GM23338 (cell line): ENCODE measurements at regions not wholly inside any gene's neighbourhood (a gene's known extent, or its start where the extent isn't known, plus 50 kb on each side); places are given as distances from the start of the nearest gene placed in this dataset.

Experiments used
- ATAC-seq: fragments of 200-7000 bp; cut with Tn5 transposase; 3 replicates; pipeline ENCODE4 v1.9.1; 2020
- DNase-seq: peaks from one replicate; pipeline ENCODE4 v3.0.0-alpha.2; 2015; ENCODE audit warnings: low spot score
- H2AFZ ChIP-seq: fragments of 200-600 bp; sonication (generic); 2 replicates; pipeline ENCODE4 v1.8.0; 2016; ENCODE audit warnings: antibody characterized with exemption, mild to moderate bottlenecking, moderate library complexity
- H3F3A ChIP-seq: fragments of 200-600 bp; sonication (generic); replicated peaks from 2 replicates; pipeline ENCODE4 v1.8.0; 2017; ENCODE audit warnings: antibody characterized with exemption, mixed run types, low read depth
- H3K27ac ChIP-seq: fragments of 200-600 bp; sonication (generic); 2 replicates; pipeline ENCODE4 v1.6.1; 2016; ENCODE audit warnings: low read depth
- H3K27me3 ChIP-seq: fragments of 200-600 bp; sonication (generic); 2 replicates; pipeline ENCODE4 v1.8.0; 2016; ENCODE audit warnings: mild to moderate bottlenecking, mixed run types, moderate library complexity; ENCODE audit not compliant: insufficient read depth
- H3K36me3 ChIP-seq: fragments of 200-600 bp; sonication (generic); 2 replicates; pipeline ENCODE4 v1.8.0; 2016; ENCODE audit warnings: mild to moderate bottlenecking; ENCODE audit not compliant: insufficient read depth
- H3K4me1 ChIP-seq: fragments of 200-600 bp; sonication (generic); 2 replicates; pipeline ENCODE4 v1.8.0; 2016; ENCODE audit warnings: mild to moderate bottlenecking, moderate library complexity; ENCODE audit not compliant: insufficient read depth
- H3K4me2 ChIP-seq: fragments of 200-600 bp; sonication (generic); 2 replicates; pipeline ENCODE4 v1.7.1; 2017; ENCODE audit warnings: mixed run types
- H3K4me3 ChIP-seq: fragments of 200-600 bp; sonication (generic); 2 replicates; pipeline ENCODE4 v1.6.1; 2016; ENCODE audit warnings: mixed run types
- H3K79me2 ChIP-seq: fragments of 200-600 bp; sonication (generic); replicated peaks from 2 replicates; pipeline ENCODE4 v1.8.0; 2017; ENCODE audit warnings: mild to moderate bottlenecking; ENCODE audit not compliant: insufficient read depth
- H3K9me2 ChIP-seq: fragments of 200-600 bp; sonication (generic); 2 replicates; pipeline ENCODE4 v1.8.0; 2017; ENCODE audit not compliant: insufficient read depth
- H4K20me1 ChIP-seq: fragments of 200-600 bp; sonication (generic); replicated peaks from 2 replicates; pipeline ENCODE4 v1.8.0; 2017; ENCODE audit warnings: mild to moderate bottlenecking; ENCODE audit not compliant: insufficient read depth
- H3K27ac Mint-ChIP-seq: 2 replicates; pipeline ENCODE4 v1.8.0; 2020; ENCODE audit warnings: inconsistent platforms, mild to moderate bottlenecking, moderate library complexity, mixed read lengths
- H3K27me3 Mint-ChIP-seq: 3 replicates; pipeline ENCODE4 v1.8.0; 2022; ENCODE audit warnings: low read depth, mild to moderate bottlenecking, moderate library complexity, mixed read lengths, inconsistent platforms; ENCODE audit not compliant: insufficient read depth, poor library complexity
- H3K36me3 Mint-ChIP-seq: 3 replicates; pipeline ENCODE4 v1.8.0; 2021; ENCODE audit warnings: low read depth, mild to moderate bottlenecking, inconsistent platforms, moderate library complexity, mixed read lengths
- H3K4me1 Mint-ChIP-seq: 3 replicates; pipeline ENCODE4 v1.8.0; 2020; ENCODE audit warnings: mild to moderate bottlenecking, inconsistent platforms, mixed read lengths
- H3K4me3 Mint-ChIP-seq: 3 replicates; pipeline ENCODE4 v1.8.0; 2021; ENCODE audit warnings: moderate library complexity, mild to moderate bottlenecking, inconsistent platforms, mixed read lengths
- H3K9me3 Mint-ChIP-seq: 3 replicates; pipeline ENCODE4 v1.8.0; 2020; ENCODE audit warnings: moderate library complexity, mild to moderate bottlenecking, inconsistent platforms, mixed read lengths
- CREB1 ChIP-seq: fragments of 250-450 bp; sonication (Bioruptor Pico); IDR thresholded peaks from 2 replicates; pipeline ENCODE4 v1.5.0; 2020; ENCODE audit warnings: low read depth, mild to moderate bottlenecking, moderate library complexity
- EZH2 ChIP-seq: fragments of 200-600 bp; sonication (generic); IDR thresholded peaks from one replicate; pipeline ENCODE4 v1.8.0; 2017; ENCODE audit warnings: antibody characterized with exemption, mild to moderate bottlenecking, low read depth; ENCODE audit not compliant: unreplicated experiment
- JUNB ChIP-seq: IDR thresholded peaks from one replicate; pipeline ENCODE4 v1.6.1; 2016; ENCODE audit warnings: antibody characterized with exemption; ENCODE audit not compliant: unreplicated experiment
- NANOG ChIP-seq: IDR thresholded peaks from 2 replicates; pipeline ENCODE4 v1.6.1; 2016; ENCODE audit warnings: antibody characterized with exemption, borderline replicate concordance
- POLR2AphosphoS5 ChIP-seq: IDR thresholded peaks from 2 replicates; pipeline ENCODE4 v1.6.1; 2016; ENCODE audit warnings: antibody characterized with exemption, low read depth
- REST ChIP-seq: IDR thresholded peaks from one replicate; pipeline ENCODE4 v1.6.1; 2018; ENCODE audit warnings: antibody characterized with exemption; ENCODE audit not compliant: unreplicated experiment
- STAT1 ChIP-seq: IDR thresholded peaks from one replicate; pipeline ENCODE4 v1.6.1; 2016; ENCODE audit warnings: antibody characterized with exemption; ENCODE audit not compliant: unreplicated experiment
- ZNF114 ChIP-seq: fragments of 250-450 bp; sonication (Bioruptor Pico); IDR thresholded peaks from 2 replicates; pipeline ENCODE4 v1.5.0; 2020; ENCODE audit warnings: mild to moderate bottlenecking, moderate library complexity
- ZNF462 ChIP-seq: fragments of 250-450 bp; sonication (Bioruptor Pico); IDR thresholded peaks from 2 replicates; pipeline ENCODE4 v1.5.0; 2020; ENCODE audit warnings: mild to moderate bottlenecking, moderate library complexity
- TF ChIP-seq, protein P1 (sequence below): IDR thresholded peaks from 2 replicates; pipeline ENCODE4 v1.6.1; 2016; ENCODE audit warnings: antibody characterized with exemption

DNA sequence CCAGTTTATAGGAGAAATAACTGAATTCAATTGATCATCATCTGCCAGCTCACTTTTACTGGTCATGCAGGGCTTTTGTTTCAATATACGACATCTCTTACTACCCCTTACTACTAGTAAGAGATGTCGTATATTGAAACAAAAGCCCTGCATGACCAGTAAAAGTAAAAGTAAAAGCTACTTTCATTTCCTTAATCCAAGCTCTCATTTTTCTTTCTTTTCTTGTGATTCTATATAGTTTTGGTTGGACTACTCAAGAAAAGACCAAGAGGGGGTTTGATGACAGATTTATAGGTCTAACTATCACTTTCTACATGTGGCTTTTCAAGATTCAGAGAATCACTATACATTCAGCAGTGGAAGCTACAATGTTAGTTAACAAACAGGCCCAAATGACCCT, 1237.3 kb downstream of the ROBO2 start:
- Histone ChIP-seq H3K4me3 (no peak overlapping the region), H3K79me2 (no peaks in the 10 kb centered on the region), H3K4me2 (no peak overlapping the region), H3K36me3 (no peaks in the 10 kb centered on the region), H4K20me1 (no peaks in the 10 kb centered on the region), H3F3A (no peaks in the 10 kb centered on the region), H3K27me3 (no peaks in the 10 kb centered on the region), H3K9me2 (peaks cover 2% of the 10 kb centered on the region), H3K27ac (no peak overlapping the region), H2AFZ (peak overlapping the region; percentile 91; the same call in 1 of the 2 replicates), H3K4me1 (peaks cover 28% of the 10 kb centered on the region)
- Mint-ChIP-seq H3K4me1 (peaks cover 26% of the 10 kb centered on the region), H3K36me3 (peaks cover 14% of the 10 kb centered on the region), H3K4me3 (no peak overlapping the region), H3K9me3 (no peaks in the 10 kb centered on the region), H3K27me3 (peaks cover 1% of the 10 kb centered on the region), H3K27ac (no peak overlapping the region)
- TF ChIP-seq ZNF114 (no peak), NANOG (no peak), CREB1 (CRISPR knock-in tag) (no peak), POLR2AphosphoS5 (no peak), REST (no peak), STAT1 (no peak), JUNB (no peak), EZH2 (no peak), ZNF462 (CRISPR knock-in tag) (no peak)
- TF ChIP-seq, protein P1, sequence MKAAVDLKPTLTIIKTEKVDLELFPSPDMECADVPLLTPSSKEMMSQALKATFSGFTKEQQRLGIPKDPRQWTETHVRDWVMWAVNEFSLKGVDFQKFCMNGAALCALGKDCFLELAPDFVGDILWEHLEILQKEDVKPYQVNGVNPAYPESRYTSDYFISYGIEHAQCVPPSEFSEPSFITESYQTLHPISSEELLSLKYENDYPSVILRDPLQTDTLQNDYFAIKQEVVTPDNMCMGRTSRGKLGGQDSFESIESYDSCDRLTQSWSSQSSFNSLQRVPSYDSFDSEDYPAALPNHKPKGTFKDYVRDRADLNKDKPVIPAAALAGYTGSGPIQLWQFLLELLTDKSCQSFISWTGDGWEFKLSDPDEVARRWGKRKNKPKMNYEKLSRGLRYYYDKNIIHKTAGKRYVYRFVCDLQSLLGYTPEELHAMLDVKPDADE = no peak
- ATAC-seq (no peak), DNase-seq (no peak)
